ENCODE measurements at regions not wholly inside any gene's neighbourhood (a gene's known extent, or its start where the extent isn't known, plus 50 kb on each side); places are given as distances from the start of the nearest gene placed in this dataset.

DNA sequence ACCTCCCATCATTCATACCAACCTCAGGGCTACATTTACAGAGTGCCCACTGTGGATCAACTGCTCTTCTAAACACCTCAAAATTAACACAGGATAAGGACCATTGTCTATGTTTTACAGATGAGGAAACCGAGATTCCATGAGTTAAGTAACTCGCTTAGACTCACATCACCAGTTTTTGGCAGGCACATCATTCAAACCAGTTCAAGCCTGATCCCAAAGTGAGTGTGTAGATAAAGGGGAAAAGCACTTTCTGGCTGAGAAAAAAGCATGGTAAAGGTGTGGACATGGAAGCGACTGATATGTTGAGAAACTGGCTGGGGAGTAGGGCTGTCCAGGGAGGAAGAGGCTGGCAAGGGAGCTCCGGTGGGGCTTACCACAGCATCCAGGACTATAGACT, 193.7 kb upstream of the RORA start:
- TF ChIP-seq, protein P1, sequence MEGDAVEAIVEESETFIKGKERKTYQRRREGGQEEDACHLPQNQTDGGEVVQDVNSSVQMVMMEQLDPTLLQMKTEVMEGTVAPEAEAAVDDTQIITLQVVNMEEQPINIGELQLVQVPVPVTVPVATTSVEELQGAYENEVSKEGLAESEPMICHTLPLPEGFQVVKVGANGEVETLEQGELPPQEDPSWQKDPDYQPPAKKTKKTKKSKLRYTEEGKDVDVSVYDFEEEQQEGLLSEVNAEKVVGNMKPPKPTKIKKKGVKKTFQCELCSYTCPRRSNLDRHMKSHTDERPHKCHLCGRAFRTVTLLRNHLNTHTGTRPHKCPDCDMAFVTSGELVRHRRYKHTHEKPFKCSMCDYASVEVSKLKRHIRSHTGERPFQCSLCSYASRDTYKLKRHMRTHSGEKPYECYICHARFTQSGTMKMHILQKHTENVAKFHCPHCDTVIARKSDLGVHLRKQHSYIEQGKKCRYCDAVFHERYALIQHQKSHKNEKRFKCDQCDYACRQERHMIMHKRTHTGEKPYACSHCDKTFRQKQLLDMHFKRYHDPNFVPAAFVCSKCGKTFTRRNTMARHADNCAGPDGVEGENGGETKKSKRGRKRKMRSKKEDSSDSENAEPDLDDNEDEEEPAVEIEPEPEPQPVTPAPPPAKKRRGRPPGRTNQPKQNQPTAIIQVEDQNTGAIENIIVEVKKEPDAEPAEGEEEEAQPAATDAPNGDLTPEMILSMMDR (IDR thresholded peaks at IDR 0.05; ENCODE audit: unreplicated experiment): no peak
- BruUV-seq (replicated peaks): no TSS peak
- H3K36me3 Mint-ChIP-seq (ENCODE audit: insufficient read depth, unreplicated experiment): no peaks in the 10 kb centered on the region
- peaks cover 2% of the 10 kb centered on the region for H3K9me3 Mint-ChIP-seq (ENCODE audit: low read depth, unreplicated experiment)
- H3K27me3 Mint-ChIP-seq (ENCODE audit: unreplicated experiment): peaks cover 37% of the 10 kb centered on the region
- DNase-seq: no peak
- intact Hi-C loops (cut with micrococcal nuclease; ENCODE audit: unreplicated experiment): no loop called here
- no peak overlapping the region for H3K4me3 Mint-ChIP-seq (ENCODE audit: low read depth, unreplicated experiment)
- H3K27ac Mint-ChIP-seq (ENCODE audit: unreplicated experiment): no peak overlapping the region
- CTCF ChIA-PET: no interaction called here
- H3K4me1 Mint-ChIP-seq (ENCODE audit: low read depth, unreplicated experiment): no peaks in the 10 kb centered on the region

DNA sequence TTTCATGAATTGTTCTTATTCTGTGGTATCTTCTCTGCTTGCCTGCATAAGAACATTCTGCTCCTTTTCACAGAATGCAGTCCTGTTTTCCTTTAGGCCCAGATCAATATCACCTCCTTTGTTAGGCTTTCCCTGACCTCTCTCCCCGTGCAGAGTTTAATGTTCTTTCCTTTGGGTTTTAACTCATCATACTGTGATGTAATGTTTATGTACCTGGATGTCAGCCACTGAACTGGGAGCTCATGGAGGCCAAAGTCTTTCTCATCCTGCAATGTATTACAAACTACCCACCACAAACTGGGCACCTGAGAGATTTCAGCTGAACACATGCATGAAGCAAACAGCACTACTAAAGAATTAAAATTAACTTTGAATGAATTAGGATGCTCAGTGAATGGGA, 192.8 kb upstream of the RORA start:
- TF ChIP-seq, protein P1 (IDR thresholded peaks at IDR 0.05; ENCODE audit: unreplicated experiment): no peak
- no peak overlapping the region for H3K27ac Mint-ChIP-seq (ENCODE audit: unreplicated experiment)
- H3K4me1 Mint-ChIP-seq (ENCODE audit: low read depth, unreplicated experiment): no peaks in the 10 kb centered on the region
- H3K36me3 Mint-ChIP-seq (ENCODE audit: insufficient read depth, unreplicated experiment): no peaks in the 10 kb centered on the region
- peaks cover 42% of the 10 kb centered on the region for H3K27me3 Mint-ChIP-seq (ENCODE audit: unreplicated experiment)
- no TSS peak for BruUV-seq (replicated peaks)
- CTCF ChIA-PET: no interaction called here
- no peak for DNase-seq
- intact Hi-C loops (cut with micrococcal nuclease; ENCODE audit: unreplicated experiment): no loop called here
- no peak overlapping the region for H3K4me3 Mint-ChIP-seq (ENCODE audit: low read depth, unreplicated experiment)
- H3K9me3 Mint-ChIP-seq (ENCODE audit: low read depth, unreplicated experiment): peaks cover 2% of the 10 kb centered on the region

DNA sequence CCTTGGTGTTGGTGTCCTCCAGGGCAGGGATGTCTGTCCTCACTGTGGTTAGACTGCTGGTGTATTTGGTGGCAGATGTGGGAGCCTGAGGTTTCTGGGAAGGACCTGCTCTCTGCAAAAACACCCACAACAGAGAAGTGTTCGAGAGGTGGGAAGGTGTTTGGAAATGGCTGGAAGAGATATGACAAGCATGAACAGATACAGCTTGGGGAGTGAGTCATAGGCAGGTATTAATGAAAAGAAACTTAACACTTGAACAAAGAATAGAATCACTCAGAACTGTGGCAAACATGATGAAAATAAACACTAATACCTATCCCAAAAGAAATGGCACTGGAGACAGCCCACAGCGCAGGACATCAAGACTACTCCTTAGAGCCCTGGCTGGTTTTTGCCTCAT, 192.4 kb upstream of the RORA start:
- CTCF ChIA-PET: no interaction called here
- intact Hi-C loops (cut with micrococcal nuclease; ENCODE audit: unreplicated experiment): no loop called here
- Mint-ChIP-seq H3K9me3 (ENCODE audit: low read depth, unreplicated experiment) (peaks cover 2% of the 10 kb centered on the region), H3K27ac (ENCODE audit: unreplicated experiment) (no peak overlapping the region), H3K27me3 (ENCODE audit: unreplicated experiment) (peaks cover 42% of the 10 kb centered on the region), H3K4me1 (ENCODE audit: low read depth, unreplicated experiment) (no peaks in the 10 kb centered on the region), H3K4me3 (ENCODE audit: low read depth, unreplicated experiment) (no peak overlapping the region), H3K36me3 (ENCODE audit: insufficient read depth, unreplicated experiment) (no peaks in the 10 kb centered on the region)
- DNase-seq: no peak
- no TSS peak for BruUV-seq (replicated peaks)
- TF ChIP-seq, protein P1 (IDR thresholded peaks at IDR 0.05; ENCODE audit: unreplicated experiment): no peak

DNA sequence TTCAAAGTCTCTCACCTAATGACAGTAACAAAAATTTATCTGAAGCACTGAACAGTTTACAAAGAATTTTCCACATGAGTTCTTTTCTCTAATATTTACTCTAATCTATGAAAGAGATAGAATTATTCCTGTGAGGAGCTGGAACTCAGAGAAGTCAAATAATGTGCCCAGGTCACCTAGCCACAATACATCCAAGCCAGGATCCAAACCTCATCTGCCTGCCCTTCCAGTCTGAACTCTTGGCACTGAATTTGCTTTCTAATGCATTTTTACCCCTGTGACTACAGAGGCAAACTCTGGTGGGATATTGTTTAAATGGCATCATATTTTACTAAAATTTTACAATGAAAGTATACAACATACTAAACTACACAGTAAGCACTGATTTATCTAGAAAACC, 191.4 kb upstream of the RORA start:
- H3K27ac Mint-ChIP-seq (ENCODE audit: unreplicated experiment): no peak overlapping the region
- no TSS peak for BruUV-seq (replicated peaks)
- peaks cover 33% of the 10 kb centered on the region for H3K27me3 Mint-ChIP-seq (ENCODE audit: unreplicated experiment)
- CTCF ChIA-PET: no interaction called here
- intact Hi-C loops (cut with micrococcal nuclease; ENCODE audit: unreplicated experiment): no loop called here
- H3K4me3 Mint-ChIP-seq (ENCODE audit: low read depth, unreplicated experiment): no peak overlapping the region
- H3K4me1 Mint-ChIP-seq (ENCODE audit: low read depth, unreplicated experiment): no peaks in the 10 kb centered on the region
- no peaks in the 10 kb centered on the region for H3K36me3 Mint-ChIP-seq (ENCODE audit: insufficient read depth, unreplicated experiment)
- DNase-seq: no peak
- TF ChIP-seq, protein P1 (IDR thresholded peaks at IDR 0.05; ENCODE audit: unreplicated experiment): no peak
- peaks cover 2% of the 10 kb centered on the region for H3K9me3 Mint-ChIP-seq (ENCODE audit: low read depth, unreplicated experiment)

Measured in Calu3 (cell line).